NCI-H1436 treated with DMSO at 0.1 percent for 48 hours (cell line): ENCODE measurements at regions not wholly inside any gene's neighbourhood (a gene's known extent, or its start where the extent isn't known, plus 50 kb on each side); places are given as distances from the start of the nearest gene placed in this dataset.

Source experiments
- DNase-seq: peaks from one replicate; lab custom pipeline; 2025; lab: John Stamatoyannopoulos, UW

DNA sequence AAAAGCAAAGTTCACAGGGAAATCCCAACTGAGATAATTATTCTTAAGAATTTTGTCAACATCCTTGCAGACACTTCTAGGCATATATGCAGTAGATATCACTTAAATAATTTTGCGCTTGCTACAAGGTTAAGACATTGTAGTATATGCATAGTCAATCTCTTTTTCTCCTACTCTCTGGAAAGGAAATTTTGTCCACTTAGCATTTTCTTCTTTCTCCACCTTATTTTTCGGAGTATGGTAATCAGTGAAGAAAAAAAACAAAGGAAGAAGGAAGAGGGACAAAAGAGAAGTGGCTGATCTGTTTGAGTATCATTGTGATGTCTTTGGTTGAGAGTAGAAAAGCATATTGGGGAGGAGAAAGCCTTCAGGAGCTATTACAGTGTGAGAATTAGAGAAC is 104.6 kb downstream of the LACC1 start:
- DNase-seq, result no peak

GRCh38 chr13:43985422-43986072 is 105.8 kb downstream of the LACC1 start:
- peak; percentile 46 for DNase-seq

GRCh38 chr13:43986421-43986981 is 106.8 kb downstream of the LACC1 start:
- DNase-seq, result peak; percentile 47

DNA sequence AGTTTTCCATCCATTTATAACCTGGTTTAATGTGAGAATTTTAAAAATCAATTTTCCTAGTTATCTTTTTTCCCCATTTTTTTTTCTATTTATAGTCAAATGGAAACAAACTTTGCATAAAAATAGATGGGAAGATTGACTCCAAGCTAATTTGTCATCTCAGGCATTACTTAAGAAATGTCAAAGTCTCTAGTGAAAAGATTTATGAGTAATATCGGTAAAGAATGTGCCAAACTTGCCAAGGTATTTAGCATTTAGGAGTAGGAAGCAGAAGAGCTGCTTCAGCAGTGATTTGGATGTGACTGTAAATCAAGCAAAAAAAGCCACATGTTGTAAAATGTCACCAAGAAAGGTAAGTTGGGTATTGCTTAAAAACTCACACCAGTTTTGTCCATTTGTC is 108.6 kb downstream of the LACC1 start:
- DNase-seq, result no peak

DNA sequence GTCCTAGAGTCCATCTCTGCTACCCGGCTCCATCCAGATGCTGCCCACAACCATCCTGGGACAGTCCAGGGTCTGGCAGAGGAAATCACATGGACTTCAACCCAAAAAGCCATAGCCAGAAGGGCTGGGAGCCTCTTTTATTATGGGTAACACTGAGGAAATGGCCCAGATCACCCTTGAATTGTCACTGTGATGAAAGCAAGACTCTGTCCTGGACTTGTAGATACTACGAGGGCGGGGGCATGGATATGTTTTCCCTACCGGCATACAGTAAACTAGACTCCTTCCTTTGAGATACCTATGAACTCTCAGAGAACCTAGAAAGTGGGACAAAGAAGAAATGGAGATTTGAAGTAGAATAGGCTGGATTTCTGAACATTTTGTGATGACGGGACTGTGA is 110.3 kb downstream of the LACC1 start:
- DNase-seq, result no peak

- no peak for DNase-seq
Observed at GRCh38 chr13:43990829-43991228, 111.1 kb downstream of the LACC1 start.

- no peak for DNase-seq
Observed at GRCh38 chr13:43991773-43992201, 112.1 kb downstream of the LACC1 start.

- DNase-seq, result no peak
Observed at GRCh38 chr13:43992211-43992610, 112.5 kb downstream of the LACC1 start.

DNA sequence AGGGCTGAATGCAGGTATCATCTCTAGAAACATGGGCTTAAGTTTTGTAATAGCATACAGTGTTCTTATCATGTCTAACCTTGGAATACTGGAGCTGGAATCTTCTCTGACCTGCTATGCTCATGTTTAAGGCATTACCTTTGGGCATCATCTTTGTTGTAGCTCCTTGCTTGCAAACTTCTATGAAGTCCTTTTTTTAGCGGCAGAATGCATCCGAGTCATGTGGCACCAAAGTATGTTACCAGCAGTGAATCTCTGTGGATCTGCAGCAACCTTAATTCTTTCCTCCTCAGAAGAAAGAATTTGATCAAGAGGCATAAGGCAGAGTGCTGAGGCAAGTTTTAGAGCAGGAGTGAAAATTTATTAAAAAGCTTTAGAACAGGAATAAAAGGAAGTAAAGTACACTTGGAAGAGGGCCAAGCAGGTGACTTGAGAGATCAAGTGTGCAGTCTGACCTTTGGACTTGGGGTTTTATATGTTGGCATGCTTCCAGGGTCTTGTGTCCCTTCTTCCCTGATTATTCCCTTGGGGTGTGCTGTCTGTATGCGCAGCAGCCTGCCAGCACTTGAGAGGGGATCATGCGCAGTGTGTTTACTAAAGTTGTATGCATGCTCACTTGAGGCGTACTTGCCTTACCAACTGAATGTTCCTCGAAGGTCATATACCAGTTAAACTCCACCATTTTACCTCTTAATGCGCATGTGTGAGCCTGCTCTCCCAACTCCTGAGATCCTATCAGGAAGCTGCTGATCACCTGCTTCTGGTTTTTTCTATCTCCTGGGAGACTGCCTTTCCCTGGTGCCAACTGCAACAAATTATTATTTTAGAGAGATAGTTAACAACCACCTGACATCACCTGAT is 115.5 kb downstream of the LACC1 start:
- no peak for DNase-seq

DNA sequence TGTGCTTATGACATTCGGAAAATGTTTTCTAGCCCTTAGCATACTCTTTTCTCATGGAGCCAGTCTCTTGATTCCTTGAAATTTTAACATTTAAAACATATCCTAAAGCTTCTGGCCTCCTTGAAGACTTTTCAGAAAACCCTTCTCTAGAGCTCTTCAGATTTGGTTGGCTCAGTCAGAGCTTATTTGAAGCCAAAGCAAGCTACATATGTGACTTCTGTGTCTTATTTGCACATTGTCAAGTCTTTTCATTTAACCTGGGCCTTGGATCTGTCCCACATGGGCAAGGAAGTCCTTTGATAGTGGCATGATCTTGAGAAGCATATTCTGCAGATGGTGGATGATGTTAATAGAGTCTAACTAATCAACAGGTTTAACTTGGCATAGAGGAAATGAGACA is 116.5 kb downstream of the LACC1 start:
- no peak for DNase-seq

DNA sequence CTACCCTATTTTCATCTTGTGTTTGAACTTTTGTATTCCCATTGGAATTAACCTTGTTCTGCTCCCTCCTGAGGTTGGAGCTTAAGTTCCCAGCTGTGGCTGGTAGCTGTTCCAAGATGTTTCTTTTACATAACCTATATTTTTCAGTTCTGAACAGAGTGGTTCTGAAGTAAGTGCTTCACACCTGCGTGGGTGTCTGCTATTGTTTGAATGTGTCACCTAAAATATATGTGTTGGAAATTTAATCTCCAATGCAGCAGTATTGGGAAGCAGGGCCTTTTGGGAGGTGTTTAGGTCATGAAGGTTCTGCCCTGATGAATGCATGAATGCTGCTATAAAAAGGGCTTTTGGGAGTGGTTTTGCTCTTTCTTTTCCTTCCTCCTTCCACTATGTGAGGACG is 123.8 kb downstream of the LACC1 start:
- no peak for DNase-seq

DNA sequence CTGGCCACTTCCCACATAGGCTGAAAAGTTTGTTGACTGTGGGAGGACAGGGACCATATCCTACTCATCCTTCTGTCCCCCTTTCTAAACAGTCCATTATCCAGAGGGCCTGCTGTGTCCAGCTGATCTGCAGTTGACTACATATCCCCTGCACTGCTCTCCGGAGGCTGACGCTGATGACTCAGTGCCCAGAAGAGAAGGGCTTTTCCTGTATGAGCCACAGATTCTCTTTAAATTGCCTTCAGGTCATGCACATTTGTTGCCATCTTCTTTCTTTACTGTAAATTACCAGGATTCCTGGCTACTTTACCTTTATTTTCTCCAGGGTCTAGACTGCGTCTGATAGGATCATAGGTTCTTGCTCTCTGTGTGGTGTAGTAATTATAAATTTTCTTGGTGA is 125.2 kb downstream of the LACC1 start:
- DNase-seq, result no peak

GRCh38 chr13:44007451-44007850 is 127.7 kb downstream of the LACC1 start:
- DNase-seq, result no peak

DNA sequence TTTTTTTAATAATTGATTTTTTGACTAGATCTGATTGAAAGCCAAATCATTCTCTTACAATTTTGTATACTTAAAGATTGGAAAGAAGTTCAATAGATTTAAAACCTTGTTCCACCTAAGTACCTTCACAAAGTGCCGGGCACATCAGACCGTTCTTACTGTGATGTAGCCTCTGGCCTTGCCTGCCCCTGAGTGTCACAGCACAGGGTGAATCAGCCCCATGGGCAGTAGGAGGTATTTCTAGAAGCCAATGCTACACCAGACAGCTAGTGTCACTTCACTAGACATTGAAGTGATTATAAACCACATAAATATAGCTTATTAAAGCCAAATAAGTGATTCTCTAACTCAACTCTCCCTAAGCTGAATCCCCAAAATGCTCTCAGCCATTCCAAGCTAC is 131.3 kb downstream of the LACC1 start:
- DNase-seq, result no peak

DNA sequence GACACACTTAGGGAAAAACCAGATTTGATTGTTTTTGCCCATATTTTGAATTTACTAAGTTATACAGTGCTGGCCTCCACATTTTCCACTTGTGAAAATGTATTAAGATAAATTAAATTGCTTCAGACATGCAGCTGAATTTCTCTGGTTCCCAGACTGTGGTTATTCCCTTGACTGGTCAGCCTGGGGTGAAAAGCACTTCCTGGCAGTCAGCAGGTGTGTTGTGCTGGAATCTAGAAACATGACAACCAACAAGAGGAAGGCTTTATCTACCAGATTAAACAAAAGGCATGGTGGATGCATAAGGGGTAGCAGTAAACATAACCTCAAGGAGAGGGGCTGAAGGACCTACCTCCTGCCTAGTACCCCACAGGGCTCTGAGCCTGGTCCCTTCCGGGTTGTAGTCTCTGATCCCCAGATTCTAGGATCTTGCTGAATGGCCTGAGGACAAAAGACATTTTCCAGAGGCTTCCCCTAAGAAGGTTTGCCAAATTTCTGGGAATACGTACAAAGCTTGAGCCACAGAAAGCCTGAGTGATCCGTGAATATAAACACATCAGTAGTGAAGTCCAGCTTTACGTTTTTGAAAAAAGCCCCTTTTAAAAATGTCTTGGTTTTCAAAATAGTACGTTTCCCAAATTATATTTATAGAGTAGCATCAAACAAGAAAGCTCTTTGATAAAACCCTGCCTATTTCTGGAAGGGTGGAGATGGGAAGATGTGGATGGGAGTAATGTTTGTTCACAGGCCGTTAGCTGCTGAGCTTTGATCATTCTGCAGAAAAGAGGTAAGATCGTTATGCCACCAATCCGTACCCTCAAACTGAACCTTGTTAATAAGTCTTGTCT is 133.4 kb downstream of the LACC1 start:
- no peak for DNase-seq

GRCh38 chr13:44013758-44014291 is 134.1 kb downstream of the LACC1 start:
- no peak for DNase-seq

DNA sequence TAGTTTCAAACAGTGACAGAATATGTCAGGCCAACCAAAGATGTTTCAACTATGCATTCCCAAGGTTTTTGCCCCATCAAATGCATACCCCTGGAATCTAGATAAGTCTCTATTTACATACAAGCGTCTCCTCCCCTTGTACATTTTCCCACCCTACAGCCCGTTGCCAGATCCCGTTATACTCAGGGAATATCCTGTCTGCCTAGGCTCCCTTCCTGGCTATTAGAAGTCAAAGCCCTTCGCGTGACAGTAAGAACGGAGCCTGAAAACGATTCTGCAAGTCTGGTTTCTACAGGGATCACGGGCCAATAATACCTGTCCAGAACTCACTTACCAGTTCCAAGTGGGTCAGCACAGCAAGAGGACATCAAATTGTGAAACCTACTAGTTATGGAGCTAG is 134.8 kb downstream of the LACC1 start:
- no peak for DNase-seq

- no peak for DNase-seq
Observed at GRCh38 chr13:44015118-44015517, 135.4 kb downstream of the LACC1 start.

GRCh38 chr13:44015811-44016210 is 136.1 kb downstream of the LACC1 start:
- DNase-seq, result no peak

GRCh38 chr13:44017756-44018309 is 138.1 kb downstream of the LACC1 start:
- no peak for DNase-seq

DNA sequence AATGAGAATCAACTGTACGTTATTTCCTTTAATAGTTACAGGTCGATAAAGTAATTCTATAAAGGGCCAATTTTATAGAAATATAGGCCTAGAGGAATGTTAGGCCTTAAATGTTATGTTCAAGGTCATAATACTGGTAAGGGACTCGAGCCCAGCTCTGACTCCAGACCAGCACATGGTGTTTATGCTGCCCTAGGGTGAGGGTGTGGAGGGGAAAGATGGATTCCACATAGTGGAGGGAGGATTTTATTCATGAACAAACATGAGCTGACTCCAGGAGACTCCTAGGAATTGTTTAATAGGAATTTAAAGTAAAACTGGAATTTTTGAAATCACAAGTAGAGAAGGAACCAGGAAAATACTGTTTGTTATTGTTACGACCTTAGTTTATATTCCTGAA is 139.9 kb downstream of the LACC1 start:
- no peak for DNase-seq

GRCh38 chr13:44021422-44021821 is 141.7 kb downstream of the LACC1 start:
- DNase-seq, result no peak
